BE2C (cell line): ENCODE measurements at regions not wholly inside any gene's neighbourhood (a gene's known extent, or its start where the extent isn't known, plus 50 kb on each side); places are given as distances from the start of the nearest gene placed in this dataset.

ENCODE experiments used
- DNase-seq: peaks from one replicate; pipeline ENCODE4 v3.0.0-alpha.2; 2020
- H3K27me3 ChIP-seq: fragments of 250-450 bp; sonication (Bioruptor Pico); 2 replicates; pipeline ENCODE4 v1.5.1; 2020; ENCODE audit warnings: mild to moderate bottlenecking
- H3K36me3 ChIP-seq: fragments of 250-450 bp; sonication (Bioruptor Pico); 2 replicates; pipeline ENCODE4 v1.5.1; 2020; ENCODE audit warnings: mild to moderate bottlenecking
- H3K4me1 ChIP-seq: fragments of 250-450 bp; sonication (Bioruptor Pico); 2 replicates; pipeline ENCODE4 v1.5.1; 2020
- H3K4me3 ChIP-seq: 2 replicates; pipeline ENCODE4 v1.5.1; 2011; ENCODE audit warnings: low read depth, low read length
- H3K9me3 ChIP-seq: fragments of 250-450 bp; sonication (Bioruptor Pico); 2 replicates; pipeline ENCODE4 v1.5.1; 2020
- CTCF ChIP-seq: IDR thresholded peaks from 2 replicates; pipeline ENCODE4 v1.5.1; 2012; ENCODE audit warnings: mild to moderate bottlenecking, low read depth, low read length

GRCh38 chr12:77603946-77604345, 226.7 kb upstream of the NAV3 start:
- H3K4me1 ChIP-seq: no peaks in the 10 kb centered on the region
- H3K4me3 ChIP-seq: no peak overlapping the region
- H3K27me3 ChIP-seq: no peaks in the 10 kb centered on the region
- no peaks in the 10 kb centered on the region for H3K36me3 ChIP-seq
- TF ChIP-seq CTCF: no peak
- DNase-seq: no peak
- no peaks in the 10 kb centered on the region for H3K9me3 ChIP-seq

- Histone ChIP-seq H3K36me3 (no peaks in the 10 kb centered on the region), H3K4me3 (no peak overlapping the region), H3K27me3 (no peaks in the 10 kb centered on the region), H3K4me1 (no peaks in the 10 kb centered on the region), H3K9me3 (no peaks in the 10 kb centered on the region)
- TF ChIP-seq CTCF: no peak
- no peak for DNase-seq
Observed at GRCh38 chr12:77601069-77601468, 229.6 kb upstream of the NAV3 start.

- no peak for TF ChIP-seq CTCF
- Histone ChIP-seq H3K27me3 (no peaks in the 10 kb centered on the region), H3K36me3 (no peaks in the 10 kb centered on the region), H3K9me3 (no peaks in the 10 kb centered on the region), H3K4me1 (no peaks in the 10 kb centered on the region), H3K4me3 (no peak overlapping the region)
- no peak for DNase-seq
Observed at GRCh38 chr12:77600468-77600843, 230.2 kb upstream of the NAV3 start.

- Histone ChIP-seq H3K27me3 (no peaks in the 10 kb centered on the region), H3K9me3 (no peaks in the 10 kb centered on the region), H3K4me1 (no peaks in the 10 kb centered on the region), H3K4me3 (no peak overlapping the region), H3K36me3 (no peaks in the 10 kb centered on the region)
- no peak for DNase-seq
- no peak for TF ChIP-seq CTCF
Observed at GRCh38 chr12:77599782-77600467, 230.8 kb upstream of the NAV3 start.

GRCh38 chr12:77594366-77594765, 236.3 kb upstream of the NAV3 start:
- H3K4me1 ChIP-seq: no peaks in the 10 kb centered on the region
- no peaks in the 10 kb centered on the region for H3K27me3 ChIP-seq
- TF ChIP-seq CTCF: no peak
- no peaks in the 10 kb centered on the region for H3K36me3 ChIP-seq
- no peak overlapping the region for H3K4me3 ChIP-seq
- no peaks in the 10 kb centered on the region for H3K9me3 ChIP-seq
- no peak for DNase-seq

- Histone ChIP-seq H3K4me1 (no peaks in the 10 kb centered on the region), H3K36me3 (no peaks in the 10 kb centered on the region), H3K9me3 (no peaks in the 10 kb centered on the region), H3K27me3 (no peaks in the 10 kb centered on the region), H3K4me3 (no peak overlapping the region)
- no peak for DNase-seq
- no peak for TF ChIP-seq CTCF
Observed at GRCh38 chr12:77592836-77593235, 237.9 kb upstream of the NAV3 start.
